Neuronal stem cell (in vitro differentiated cells): ENCODE measurements at regions not wholly inside any gene's neighbourhood (a gene's known extent, or its start where the extent isn't known, plus 50 kb on each side); places are given as distances from the start of the nearest gene placed in this dataset.

Experiments used
- DNase-seq: peaks from one replicate; pipeline ENCODE4 v3.0.0-alpha.2; 2013; ENCODE audit warnings: low spot score
- H2AFZ ChIP-seq: one replicate; pipeline ENCODE4 v1.6.1; 2013; ENCODE audit warnings: mild to moderate bottlenecking, low read length, inconsistent platforms
- H2AK5ac ChIP-seq: 2 replicates; pipeline ENCODE4 v1.6.1; 2013; ENCODE audit warnings: low read depth, mild to moderate bottlenecking, inconsistent platforms, low read length, moderate library complexity, mixed read lengths
- H2BK120ac ChIP-seq: 2 replicates; pipeline ENCODE4 v1.6.1; 2013; ENCODE audit warnings: low read depth, mild to moderate bottlenecking, inconsistent platforms, low read length, moderate library complexity, mixed read lengths
- H2BK12ac ChIP-seq: one replicate; pipeline ENCODE4 v1.6.1; 2013; ENCODE audit warnings: low read length, inconsistent platforms
- H2BK15ac ChIP-seq: 2 replicates; pipeline ENCODE4 v1.6.1; 2013; ENCODE audit warnings: mild to moderate bottlenecking, low read length, inconsistent platforms, mixed read lengths
- H2BK5ac ChIP-seq: one replicate; pipeline ENCODE4 v1.6.1; 2013; ENCODE audit warnings: inconsistent platforms, mild to moderate bottlenecking, low read length, moderate library complexity
- H3K14ac ChIP-seq: one replicate; pipeline ENCODE4 v1.6.1; 2013; ENCODE audit warnings: low read length, inconsistent platforms
- H3K18ac ChIP-seq: 2 replicates; pipeline ENCODE4 v1.6.1; 2013; ENCODE audit warnings: low read length, inconsistent platforms
- H3K23ac ChIP-seq: 2 replicates; pipeline ENCODE4 v1.6.1; 2013; ENCODE audit warnings: low read depth, mild to moderate bottlenecking, mixed read lengths, low read length, inconsistent platforms; ENCODE audit not compliant: poor library complexity
- H3K27ac ChIP-seq: replicated peaks from 3 replicates; pipeline ENCODE4 v1.5.1; 2013; ENCODE audit warnings: low read length, inconsistent platforms
- H3K27me3 ChIP-seq, 3 experiments: 2 replicates each; pipeline ENCODE4 v1.6.1; 2013; ENCODE audit warnings: low read length in 3 of 3, mild to moderate bottlenecking in 2 of 3, inconsistent platforms in 1 of 3, low read depth in 1 of 3, mixed read lengths in 1 of 3, moderate library complexity in 1 of 3; ENCODE audit not compliant: control insufficient read depth in 3 of 3, insufficient read depth in 3 of 3
- H3K36me3 ChIP-seq, 2 donors: replicated peaks in 1 of 2; 2 replicates each; pipeline ENCODE4 v1.6.1; 2013; ENCODE audit warnings: low read length in 2 of 2; ENCODE audit not compliant: control insufficient read depth in 2 of 2, insufficient read depth in 2 of 2
- H3K4ac ChIP-seq: 2 replicates; pipeline ENCODE4 v1.6.1; 2013; ENCODE audit warnings: inconsistent platforms, mild to moderate bottlenecking, low read length, moderate library complexity
- H3K4me1 ChIP-seq, 2 donors: 1 replicate in 1 of 2; 2 replicates in 1 of 2; pipeline ENCODE4 v1.6.1; 2013; ENCODE audit warnings: low read length in 2 of 2, low read depth in 1 of 2; ENCODE audit not compliant: control insufficient read depth in 2 of 2, insufficient read depth in 1 of 2
- H3K4me2 ChIP-seq: one replicate; pipeline ENCODE4 v1.6.1; 2013; ENCODE audit warnings: mild to moderate bottlenecking, low read length, inconsistent platforms; ENCODE audit not compliant: insufficient read depth, poor library complexity, severe bottlenecking
- H3K4me3 ChIP-seq, 2 donors: 2 replicates each; pipeline ENCODE4 v1.5.1; 2013; ENCODE audit warnings: low read length in 2 of 2, mild to moderate bottlenecking in 2 of 2, inconsistent platforms in 1 of 2, moderate library complexity in 1 of 2
- H3K79me1 ChIP-seq: one replicate; pipeline ENCODE4 v1.6.1; 2013; ENCODE audit warnings: low read depth, mild to moderate bottlenecking, inconsistent platforms, low read length, moderate library complexity
- H3K9ac ChIP-seq: one replicate; pipeline ENCODE4 v1.6.1; 2013; ENCODE audit warnings: mild to moderate bottlenecking, low read depth, low read length, inconsistent platforms; ENCODE audit not compliant: poor library complexity
- H3K9me3 ChIP-seq, 2 donors: replicated peaks in 1 of 2; 2 replicates each; pipeline versions ENCODE3 to v1.6.1; 2013; ENCODE audit warnings: low read length in 2 of 2, mild to moderate bottlenecking in 2 of 2, inconsistent platforms in 1 of 2, low read depth in 1 of 2, mixed read lengths in 1 of 2, moderate library complexity in 1 of 2; ENCODE audit not compliant: control insufficient read depth in 2 of 2, insufficient read depth in 1 of 2
- H4K8ac ChIP-seq: one replicate; pipeline ENCODE4 v1.6.1; 2013; ENCODE audit warnings: low read depth, mild to moderate bottlenecking, inconsistent platforms, low read length, moderate library complexity
- H4K91ac ChIP-seq: one replicate; pipeline ENCODE4 v1.6.1; 2013; ENCODE audit warnings: low read length, low read depth, mild to moderate bottlenecking, inconsistent platforms; ENCODE audit not compliant: poor library complexity
- WGBS, 2 donors: extraction: QIAGEN DNeasy Blood & Tissue Kit; methylation state at CpG; one replicate each; pipeline ENCODE4 v1.1.7; 2013; ENCODE audit warnings: missing lambda C conversion rate in 2 of 2, mixed read lengths in 1 of 2; ENCODE audit not compliant: insufficient read length in 2 of 2, insufficient replicate concordance in 1 of 2; ENCODE audit errors: extremely low coverage in 2 of 2; 5-methylcytosine and 5-hydroxymethylcytosine counted together

DNA sequence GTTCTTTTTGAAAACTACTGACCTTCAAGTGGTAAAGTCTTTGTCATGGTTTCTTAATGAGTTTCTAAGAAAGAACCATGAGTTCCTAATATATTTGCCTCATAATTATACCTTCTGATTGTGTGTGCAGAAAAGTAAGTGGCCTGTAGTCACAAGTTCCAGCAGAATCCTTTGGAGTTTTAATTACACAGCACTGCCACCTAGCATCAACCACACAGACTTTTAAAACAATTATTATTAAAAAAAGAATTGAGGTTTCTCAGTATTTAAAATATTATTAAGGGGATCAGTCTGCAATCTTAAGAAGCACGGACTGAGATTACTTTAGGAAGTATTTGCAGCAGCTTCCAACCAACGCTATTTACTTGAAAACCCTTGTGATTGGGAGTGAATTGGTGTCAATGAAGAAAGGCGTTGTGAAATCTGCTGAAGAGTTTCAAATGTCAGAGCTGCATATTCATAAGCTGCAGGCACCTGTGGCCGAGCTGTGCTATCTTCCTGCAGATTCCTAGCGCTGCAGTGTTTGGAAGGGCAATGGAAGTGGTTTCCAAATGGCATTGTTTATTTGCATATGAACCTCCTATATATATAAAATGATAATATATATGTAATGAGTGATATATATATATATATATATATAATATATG is 1074.2 kb upstream of the WWC1 start:
- WGBS, 2 donors, result no CpG with 5 or more reads among the region's 5 CpGs
- no peak overlapping the region for H2BK12ac ChIP-seq
- no peak overlapping the region for H2BK15ac ChIP-seq
- no peak overlapping the region for H4K91ac ChIP-seq
- H3K27ac ChIP-seq, result no peak overlapping the region
- H3K4me3 ChIP-seq, result no peak overlapping the region
- H3K4ac ChIP-seq, result no peak overlapping the region
- H4K8ac ChIP-seq, result no peak overlapping the region
- H3K23ac ChIP-seq, result no peak overlapping the region
- H3K4me2 ChIP-seq, result no peak overlapping the region
- DNase-seq, result no peak
- H3K14ac ChIP-seq, result no peak overlapping the region
- H3K9ac ChIP-seq, result no peak overlapping the region
- no peak overlapping the region for H2AK5ac ChIP-seq
- H2BK5ac ChIP-seq, result no peak overlapping the region
- no peaks in the 10 kb centered on the region for H3K27me3 ChIP-seq
- peaks cover 0 to 6% of the 10 kb centered on the region in 2 donors for H3K4me1 ChIP-seq
- no peak overlapping the region for H2BK120ac ChIP-seq
- H3K79me1 ChIP-seq, result no peaks in the 10 kb centered on the region
- no peak overlapping the region for H3K18ac ChIP-seq
- H3K9me3 ChIP-seq, result no peaks in the 10 kb centered on the region
- no peaks in the 10 kb centered on the region for H3K36me3 ChIP-seq
- H2AFZ ChIP-seq, result no peak overlapping the region

DNA sequence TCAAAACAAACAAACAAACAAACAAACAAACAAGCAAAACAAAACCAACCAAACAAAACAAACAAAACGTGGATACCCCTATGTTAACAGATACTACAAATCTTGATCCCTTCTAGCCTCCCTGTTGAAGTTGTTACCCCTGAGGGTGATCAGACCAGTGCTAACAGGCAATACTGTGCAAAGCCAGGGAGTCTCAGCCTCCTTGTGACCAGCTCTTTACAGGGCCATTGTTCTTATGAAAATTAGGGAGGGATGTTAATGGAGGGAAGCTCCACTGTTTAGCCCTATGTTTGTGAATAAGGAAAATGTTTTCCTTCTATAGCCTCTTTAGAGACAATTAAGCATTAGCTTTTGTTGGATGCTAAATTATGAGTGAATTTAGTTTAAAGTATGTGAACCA is 1072.1 kb upstream of the WWC1 start:
- Histone ChIP-seq H2BK120ac (no peak overlapping the region), H2BK12ac (no peak overlapping the region), H3K4ac (no peak overlapping the region), H2BK5ac (no peak overlapping the region), H3K27me3 (no peaks in the 10 kb centered on the region), H2AK5ac (no peak overlapping the region), H2AFZ (no peak overlapping the region), H3K14ac (no peak overlapping the region), H2BK15ac (no peak overlapping the region), H4K91ac (no peak overlapping the region), H3K9ac (no peak overlapping the region), H3K79me1 (no peaks in the 10 kb centered on the region), H3K23ac (no peak overlapping the region), H3K27ac (no peak overlapping the region), H3K4me2 (no peak overlapping the region), H3K4me1 (peaks cover 0 to 6% of the 10 kb centered on the region in 2 donors), H3K4me3 (no peak overlapping the region), H3K9me3 (no peaks in the 10 kb centered on the region), H3K36me3 (no peaks in the 10 kb centered on the region), H4K8ac (no peak overlapping the region), H3K18ac (no peak overlapping the region)
- no CpG with 5 or more reads among the region's 1 CpG for WGBS, 2 donors
- no peak for DNase-seq

GRCh38 chr5:167226386-167226785 is 1065.1 kb upstream of the WWC1 start:
- no peak for DNase-seq
- H3K27me3 ChIP-seq, result no peaks in the 10 kb centered on the region
- no peak overlapping the region for H2BK12ac ChIP-seq
- no CpG with 5 or more reads among the region's 1 CpG for WGBS, 2 donors
- H2BK120ac ChIP-seq, result no peak overlapping the region
- peaks cover 10 to 16% of the 10 kb centered on the region in 2 donors for H3K9me3 ChIP-seq
- H4K91ac ChIP-seq, result no peak overlapping the region
- H3K36me3 ChIP-seq, result no peaks in the 10 kb centered on the region
- H3K4me1 ChIP-seq, result no peaks in the 10 kb centered on the region
- no peak overlapping the region for H3K4ac ChIP-seq
- H4K8ac ChIP-seq, result no peak overlapping the region
- no peak overlapping the region for H3K4me3 ChIP-seq
- no peak overlapping the region for H2AK5ac ChIP-seq
- no peak overlapping the region for H3K9ac ChIP-seq
- H2AFZ ChIP-seq, result no peak overlapping the region
- no peak overlapping the region for H2BK15ac ChIP-seq
- no peak overlapping the region for H3K4me2 ChIP-seq
- no peak overlapping the region for H3K14ac ChIP-seq
- H3K27ac ChIP-seq, result no peak overlapping the region
- no peak overlapping the region for H3K18ac ChIP-seq
- no peak overlapping the region for H2BK5ac ChIP-seq
- H3K79me1 ChIP-seq, result no peaks in the 10 kb centered on the region
- no peak overlapping the region for H3K23ac ChIP-seq

DNA sequence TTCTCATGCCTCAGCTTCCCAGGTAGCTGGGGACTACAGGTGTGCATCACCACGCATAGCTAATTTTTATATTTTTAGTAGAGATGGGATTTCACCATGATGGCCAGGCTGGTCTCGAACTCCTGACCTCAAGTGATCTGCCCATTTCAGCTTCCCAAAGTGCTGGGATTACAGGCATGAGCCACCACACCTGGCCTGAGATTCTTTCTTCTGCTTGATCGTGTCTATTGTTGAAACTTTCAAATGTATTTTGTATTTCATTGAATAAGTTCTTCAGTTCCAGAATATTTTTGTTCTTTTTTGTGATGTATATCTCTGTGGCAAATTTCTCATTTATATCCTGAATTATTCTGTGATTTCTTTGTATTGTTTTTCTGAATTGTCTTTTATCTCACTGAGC is 1063.3 kb upstream of the WWC1 start:
- Histone ChIP-seq H3K18ac (no peak overlapping the region), H3K4me3 (no peak overlapping the region)

More for the DNA sequence above, 1063.3 kb upstream of the WWC1 start:
- no peak overlapping the region for H3K4ac ChIP-seq
- no peak overlapping the region for H2AK5ac ChIP-seq
- H2AFZ ChIP-seq, result no peak overlapping the region
- no peak for DNase-seq
- H3K4me1 ChIP-seq, result no peaks in the 10 kb centered on the region
- no peaks in the 10 kb centered on the region for H3K79me1 ChIP-seq
- H2BK5ac ChIP-seq, result no peak overlapping the region
- no peak overlapping the region for H4K8ac ChIP-seq
- H3K27ac ChIP-seq, result no peak overlapping the region
- no peak overlapping the region for H3K9ac ChIP-seq
- no peak overlapping the region for H3K14ac ChIP-seq
- no peak overlapping the region for H2BK15ac ChIP-seq
- H3K9me3 ChIP-seq, result peaks cover 10 to 16% of the 10 kb centered on the region in 2 donors
- no peak overlapping the region for H3K4me2 ChIP-seq
- H3K23ac ChIP-seq, result no peak overlapping the region
- WGBS, 2 donors, result no CpG with 5 or more reads among the region's 3 CpGs
- no peak overlapping the region for H2BK12ac ChIP-seq
- H4K91ac ChIP-seq, result no peak overlapping the region
- H2BK120ac ChIP-seq, result no peak overlapping the region
- H3K27me3 ChIP-seq, result no peaks in the 10 kb centered on the region
- H3K36me3 ChIP-seq, result no peaks in the 10 kb centered on the region
